H54 (cell line): ENCODE measurements at regions not wholly inside any gene's neighbourhood (a gene's known extent, or its start where the extent isn't known, plus 50 kb on each side); places are given as distances from the start of the nearest gene placed in this dataset.
"Not testable (repeated sequence)": the region's sequence is repeated elsewhere in the genome, so short reads cannot be mapped to it uniquely, and the experiment has no call there.

ENCODE experiments used
- DNase-seq: peaks from one replicate; pipeline ENCODE4 v3.0.0; 2011; ENCODE audit warnings: low spot score, mixed read lengths; ENCODE audit not compliant: insufficient read length
- FAIRE-seq: peaks from 3 replicates; lab custom pipeline; 2011; peaks lifted over from hg19 to GRCh38; lab: Jason Lieb, UNC
- POLR2A ChIP-seq: IDR thresholded peaks from 2 replicates; pipeline ENCODE4 v1.6.1; 2011; ENCODE audit warnings: low read depth, mild to moderate bottlenecking, low read length

GRCh38 chr5:138702166-138703077, 50.8 kb upstream of the CTNNA1 start:
- FAIRE-seq (no peak), DNase-seq (no peak)
- no peak for TF ChIP-seq POLR2A

GRCh38 chr5:138701678-138702077, 51.5 kb upstream of the CTNNA1 start:
- TF ChIP-seq POLR2A, result no peak
- FAIRE-seq (no peak), DNase-seq (no peak)

- TF ChIP-seq POLR2A, result no peak
- no peak for DNase-seq
- no peak for FAIRE-seq
These were observed 52.5 kb upstream of the CTNNA1 start for GRCh38 chr5:138700581-138701362.

GRCh38 chr5:138699482-138699881, 53.7 kb upstream of the CTNNA1 start:
- FAIRE-seq (no peak), DNase-seq (no peak)
- no peak for TF ChIP-seq POLR2A

- DNase-seq (no peak), FAIRE-seq (no peak)
- no peak for TF ChIP-seq POLR2A
These were observed 54.5 kb upstream of the CTNNA1 start for GRCh38 chr5:138698713-138699112.

- no peak for TF ChIP-seq POLR2A
These were observed 55.4 kb upstream of the CTNNA1 start for GRCh38 chr5:138697720-138698360.

GRCh38 chr5:138696501-138696900, 56.7 kb upstream of the CTNNA1 start:
- DNase-seq (peak; percentile 88), FAIRE-seq (peak; percentile 75)

More at GRCh38 chr5:138697720-138698360, 55.4 kb upstream of the CTNNA1 start:
- FAIRE-seq, result no peak
- DNase-seq, result no peak

GRCh38 chr5:138695781-138696180, 57.4 kb upstream of the CTNNA1 start:
- FAIRE-seq (no peak), DNase-seq (no peak)
- no peak for TF ChIP-seq POLR2A

More at GRCh38 chr5:138696501-138696900, 56.7 kb upstream of the CTNNA1 start:
- no peak for TF ChIP-seq POLR2A

GRCh38 chr5:138694146-138694545, 59.1 kb upstream of the CTNNA1 start:
- DNase-seq (no peak), FAIRE-seq (no peak)
- TF ChIP-seq POLR2A, result no peak

- DNase-seq (no peak), FAIRE-seq (no peak)
- TF ChIP-seq POLR2A, result no peak
These were observed 60.9 kb upstream of the CTNNA1 start for GRCh38 chr5:138692370-138692769.

GRCh38 chr5:138686668-138687067, 66.6 kb upstream of the CTNNA1 start:
- DNase-seq (no peak), FAIRE-seq (peak; percentile 61)
- no peak for TF ChIP-seq POLR2A

GRCh38 chr5:138685193-138685745, 68.0 kb upstream of the CTNNA1 start:
- no peak for FAIRE-seq

GRCh38 chr5:138682462-138682861, 70.8 kb upstream of the CTNNA1 start:
- not testable (repeated sequence) for FAIRE-seq

More at GRCh38 chr5:138685193-138685745, 68.0 kb upstream of the CTNNA1 start:
- DNase-seq, result no peak
- no peak for TF ChIP-seq POLR2A

GRCh38 chr5:138678826-138679225, 74.4 kb upstream of the CTNNA1 start:
- DNase-seq, FAIRE-seq: not testable (repeated sequence)

More at GRCh38 chr5:138682462-138682861, 70.8 kb upstream of the CTNNA1 start:
- DNase-seq, result not testable (repeated sequence)
